Right cardiac atrium (tissue), 5 donors: ENCODE measurements at regions not wholly inside any gene's neighbourhood (a gene's known extent, or its start where the extent isn't known, plus 50 kb on each side); places are given as distances from the start of the nearest gene placed in this dataset.

Experiments
- ATAC-seq, 2 donors: fragments of 200-7000 bp; cut with Tn5 transposase; one replicate each; pipeline versions ENCODE4 v1.8.0 to v1.9.1; 2020; ENCODE audit warnings: moderate library complexity in 2 of 2, mild to moderate bottlenecking in 1 of 2
- DNase-seq, 3 donors: peaks; one replicate each; pipeline ENCODE4 v3.0.0-alpha.2; 2020
- H3K27ac ChIP-seq: one replicate; pipeline ENCODE4 v1.5.1; 2013; ENCODE audit warnings: mild to moderate bottlenecking, low read length, control low read depth, moderate library complexity
- H3K27me3 ChIP-seq: one replicate; pipeline ENCODE4 v1.6.1; 2013; ENCODE audit not compliant: control insufficient read depth, insufficient read depth
- H3K4me1 ChIP-seq: one replicate; pipeline ENCODE4 v1.6.1; 2013; ENCODE audit warnings: low read length; ENCODE audit not compliant: control insufficient read depth, insufficient read depth
- H3K4me3 ChIP-seq: one replicate; pipeline ENCODE4 v1.5.1; 2013; ENCODE audit warnings: low read length, control low read depth
- H3K9me3 ChIP-seq: one replicate; pipeline ENCODE4 v1.6.1; 2013; ENCODE audit warnings: low read length; ENCODE audit not compliant: control insufficient read depth
- WGBS: extraction: QIAGEN DNeasy Blood & Tissue Kit; methylation state at CpG from one replicate; pipeline ENCODE4 v1.1.7; 2013; 5-methylcytosine and 5-hydroxymethylcytosine counted together
- intact Hi-C, 4 donors: fragments of 100-400 bp; cut with DNase I; formaldehyde crosslinking; loops; one replicate each; pipeline versions ENCODE4 v1.11.0 to v1.14.0; 2022 to 2023
- donor health status: healthy with polysubstance abuse.
- donor health status: DM: no; HTN: yes; CAD: no.
- donor health status: DM: no; HTN: no; CAD: no.
- donor health status: DM: no; HTN: yes; CAD: no; lungs with severe emphysema.
- donor health status: DM: yes; HTN: yes; CAD: no.

GRCh38 chr4:114287079-114287696 lies 307.7 kb upstream of the ARSJ start:
- 79% methylated on average over 10 of the region's 10 CpGs for WGBS
- Histone ChIP-seq H3K4me3 (no peak overlapping the region), H3K27ac (no peak overlapping the region), H3K9me3 (peaks cover 2% of the 10 kb centered on the region), H3K27me3 (no peaks in the 10 kb centered on the region), H3K4me1 (no peaks in the 10 kb centered on the region)
- intact Hi-C loops, result no loop called here
- ATAC-seq (no peak), DNase-seq (no peak)

- DNase-seq (peak in 1 of 3 donors; percentile 41), ATAC-seq (no peak)
- intact Hi-C loops, result no loop called here
- no peak overlapping the region for H3K4me3 ChIP-seq
- no peak overlapping the region for H3K27ac ChIP-seq
- 94% methylated on average over 17 of the region's 17 CpGs for WGBS
- no peaks in the 10 kb centered on the region for H3K9me3 ChIP-seq
- no peaks in the 10 kb centered on the region for H3K27me3 ChIP-seq
- no peaks in the 10 kb centered on the region for H3K4me1 ChIP-seq
These were observed 302.5 kb upstream of the UGT8 start for GRCh38 chr4:114296126-114296525.

- Histone ChIP-seq H3K4me1 (no peaks in the 10 kb centered on the region), H3K4me3 (no peak overlapping the region), H3K27ac (no peak overlapping the region), H3K27me3 (no peaks in the 10 kb centered on the region), H3K9me3 (no peaks in the 10 kb centered on the region)
- no peak for ATAC-seq
- 76% methylated on average over 2 of the region's 2 CpGs for WGBS
- no peak for DNase-seq
- intact Hi-C loops, result no loop called here
These were observed 296.1 kb upstream of the UGT8 start for GRCh38 chr4:114302472-114302871.

GRCh38 chr4:114304046-114304445 lies 294.6 kb upstream of the UGT8 start:
- H3K9me3 ChIP-seq, result no peaks in the 10 kb centered on the region
- intact Hi-C loops, result no loop called here
- no peaks in the 10 kb centered on the region for H3K27me3 ChIP-seq
- H3K4me1 ChIP-seq, result no peaks in the 10 kb centered on the region
- ATAC-seq, result no peak
- DNase-seq, result no peak
- WGBS, result 71% methylated on average over 2 of the region's 2 CpGs
- no peak overlapping the region for H3K27ac ChIP-seq
- H3K4me3 ChIP-seq, result no peak overlapping the region

- no peak for ATAC-seq
- no peaks in the 10 kb centered on the region for H3K4me1 ChIP-seq
- H3K27me3 ChIP-seq, result no peaks in the 10 kb centered on the region
- no peaks in the 10 kb centered on the region for H3K9me3 ChIP-seq
- no peak for DNase-seq
- H3K4me3 ChIP-seq, result no peak overlapping the region
- H3K27ac ChIP-seq, result no peak overlapping the region
- WGBS, result 38% methylated on average over 1 of the region's 1 CpG
- intact Hi-C loops, result no loop called here
These were observed 294.0 kb upstream of the UGT8 start for GRCh38 chr4:114304567-114304966.

- DNase-seq, result no peak
- Histone ChIP-seq H3K4me1 (no peaks in the 10 kb centered on the region), H3K27ac (no peak overlapping the region), H3K9me3 (no peaks in the 10 kb centered on the region), H3K27me3 (no peaks in the 10 kb centered on the region), H3K4me3 (no peak overlapping the region)
- WGBS, result 77% methylated on average over 2 of the region's 2 CpGs
- no peak for ATAC-seq
- intact Hi-C loops, result no loop called here
These were observed 291.7 kb upstream of the UGT8 start for GRCh38 chr4:114306946-114307345.

- Histone ChIP-seq H3K4me1 (no peaks in the 10 kb centered on the region), H3K27ac (no peak overlapping the region), H3K9me3 (no peaks in the 10 kb centered on the region), H3K4me3 (no peak overlapping the region), H3K27me3 (no peaks in the 10 kb centered on the region)
- no peak for DNase-seq
- no peak for ATAC-seq
- intact Hi-C loops, result no loop called here
These were observed 288.2 kb upstream of the UGT8 start for GRCh38 chr4:114310296-114310925.

GRCh38 chr4:114311787-114312186 lies 286.8 kb upstream of the UGT8 start:
- ATAC-seq (no peak), DNase-seq (no peak)
- WGBS, result 77% methylated on average over 4 of the region's 4 CpGs
- no peaks in the 10 kb centered on the region for H3K27me3 ChIP-seq
- H3K4me3 ChIP-seq, result no peak overlapping the region
- no peaks in the 10 kb centered on the region for H3K4me1 ChIP-seq
- intact Hi-C loops, result no loop called here
- no peak overlapping the region for H3K27ac ChIP-seq
- no peaks in the 10 kb centered on the region for H3K9me3 ChIP-seq

GRCh38 chr4:114312338-114312737 lies 286.3 kb upstream of the UGT8 start:
- Histone ChIP-seq H3K27ac (no peak overlapping the region), H3K9me3 (no peaks in the 10 kb centered on the region), H3K27me3 (no peaks in the 10 kb centered on the region), H3K4me3 (no peak overlapping the region), H3K4me1 (no peaks in the 10 kb centered on the region)
- ATAC-seq, result no peak
- 80% methylated on average over 3 of the region's 3 CpGs for WGBS
- DNase-seq, result no peak
- intact Hi-C loops, result no loop called here

- no peak for ATAC-seq
- intact Hi-C loops, result no loop called here
- Histone ChIP-seq H3K9me3 (no peaks in the 10 kb centered on the region), H3K27ac (no peak overlapping the region), H3K4me3 (no peak overlapping the region), H3K4me1 (no peaks in the 10 kb centered on the region), H3K27me3 (no peaks in the 10 kb centered on the region)
- no peak for DNase-seq
These were observed 281.8 kb upstream of the UGT8 start for GRCh38 chr4:114316789-114317188.

GRCh38 chr4:114317564-114317963 lies 281.0 kb upstream of the UGT8 start:
- ATAC-seq (no peak), DNase-seq (no peak)
- Histone ChIP-seq H3K4me3 (no peak overlapping the region), H3K4me1 (no peaks in the 10 kb centered on the region), H3K9me3 (no peaks in the 10 kb centered on the region), H3K27ac (no peak overlapping the region), H3K27me3 (no peaks in the 10 kb centered on the region)
- intact Hi-C loops, result no loop called here
- 74% methylated on average over 2 of the region's 2 CpGs for WGBS

GRCh38 chr4:114318309-114318708 lies 280.3 kb upstream of the UGT8 start:
- no peak overlapping the region for H3K27ac ChIP-seq
- no peaks in the 10 kb centered on the region for H3K4me1 ChIP-seq
- no peak overlapping the region for H3K4me3 ChIP-seq

More at GRCh38 chr4:114318309-114318708, 280.3 kb upstream of the UGT8 start:
- Histone ChIP-seq H3K9me3 (no peaks in the 10 kb centered on the region), H3K27me3 (no peaks in the 10 kb centered on the region)
- intact Hi-C loops, result no loop called here
- ATAC-seq, result no peak
- DNase-seq, result no peak
